Small intestine (tissue), 7 donors: ENCODE measurements at regions not wholly inside any gene's neighbourhood (a gene's known extent, or its start where the extent isn't known, plus 50 kb on each side); places are given as distances from the start of the nearest gene placed in this dataset.
"Not testable (repeated sequence)": the region's sequence is repeated elsewhere in the genome, so short reads cannot be mapped to it uniquely, and the experiment has no call there.

Source experiments
- DNase-seq, 2 donors: peaks; one replicate each; pipeline versions ENCODE4 v3.0.0 to v3.0.0-alpha.2; 2013
- FAIRE-seq: peaks from 2 replicates; lab custom pipeline; 2012; peaks lifted over from hg19 to GRCh38; lab: Jason Lieb, UNC
- H3K27ac ChIP-seq, 3 donors: one replicate each; pipeline ENCODE4 v1.5.1; 2013; ENCODE audit warnings: low read length in 2 of 3, mild to moderate bottlenecking in 2 of 3, control low read depth in 1 of 3, inconsistent platforms in 1 of 3, low read depth in 1 of 3, moderate library complexity in 1 of 3
- H3K27me3 ChIP-seq, 3 donors: one replicate each; pipeline ENCODE4 v1.6.1; 2013; ENCODE audit warnings: low read length in 3 of 3, inconsistent platforms in 1 of 3; ENCODE audit not compliant: control insufficient read depth in 3 of 3, insufficient read depth in 3 of 3
- H3K36me3 ChIP-seq, 3 donors: one replicate each; pipeline ENCODE4 v1.6.1; 2013; ENCODE audit warnings: low read length in 3 of 3, inconsistent platforms in 1 of 3, low read depth in 1 of 3, mild to moderate bottlenecking in 1 of 3, moderate library complexity in 1 of 3; ENCODE audit not compliant: control insufficient read depth in 3 of 3, insufficient read depth in 2 of 3
- H3K4me1 ChIP-seq, 3 donors: one replicate each; pipeline ENCODE4 v1.6.1; 2013; ENCODE audit warnings: low read length in 2 of 3, inconsistent platforms in 1 of 3, low read depth in 1 of 3, mild to moderate bottlenecking in 1 of 3, moderate library complexity in 1 of 3; ENCODE audit not compliant: control insufficient read depth in 3 of 3, insufficient read depth in 2 of 3
- H3K4me3 ChIP-seq, 3 donors: one replicate each; pipeline ENCODE4 v1.5.1; 2013; ENCODE audit warnings: low read length in 3 of 3, control low read depth in 1 of 3, inconsistent platforms in 1 of 3, low read depth in 1 of 3, mild to moderate bottlenecking in 1 of 3, moderate library complexity in 1 of 3
- H3K9me3 ChIP-seq, 2 donors: one replicate each; pipeline ENCODE4 v1.6.1; 2013; ENCODE audit warnings: low read depth in 1 of 2, low read length in 1 of 2; ENCODE audit not compliant: control insufficient read depth in 2 of 2, insufficient read depth in 1 of 2
- WGBS, 3 donors: extraction: QIAGEN DNeasy Blood & Tissue Kit; methylation state at CpG; one replicate each; pipeline ENCODE4 v1.1.7; 2013; 5-methylcytosine and 5-hydroxymethylcytosine counted together
- donor health status: healthy with polysubstance abuse.
- donor health status: control.
- donor health status: control.
- donor health status: Bipolar disorder and iron deficiency.
- donor health status: healthy.

DNA sequence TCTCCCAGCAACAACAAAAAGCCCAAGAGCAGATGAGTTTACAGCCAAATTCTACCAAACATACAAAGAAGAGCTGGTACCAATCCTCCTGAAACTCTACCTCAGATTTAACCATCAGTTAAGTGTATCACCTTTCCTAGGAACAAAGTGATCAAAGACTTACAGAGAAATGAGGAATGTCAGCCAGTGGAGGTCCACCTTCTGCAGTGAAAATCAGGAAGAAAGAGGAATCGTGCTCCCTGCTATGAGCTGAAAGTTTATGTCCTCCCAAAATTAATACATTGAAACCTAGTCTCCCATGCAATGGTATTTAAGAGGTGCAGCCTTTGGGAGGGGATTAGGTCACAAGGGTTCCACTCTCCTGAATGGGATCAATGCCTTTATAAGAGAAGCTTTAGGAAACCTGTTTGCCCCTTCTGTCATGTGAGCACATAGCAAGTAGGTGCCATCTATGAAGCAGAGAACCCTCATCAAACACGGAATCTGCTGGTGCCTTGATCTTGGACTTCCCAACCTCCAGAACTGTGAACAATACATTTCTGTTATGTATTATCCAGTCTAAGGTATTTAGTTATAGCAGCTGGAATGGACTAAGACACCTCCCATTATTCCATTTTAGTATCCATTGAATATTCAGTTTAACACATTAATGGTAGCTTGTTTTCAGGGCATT is 139.0 kb upstream of the FZD8 start:
- Histone ChIP-seq H3K4me1 (no peaks in the 10 kb centered on the region), H3K27me3 (peaks cover 0 to 9% (median 0%) of the 10 kb centered on the region in 3 donors), H3K9me3 (peaks cover 0 to under 1% of the 10 kb centered on the region in 2 donors), H3K4me3 (no peak overlapping the region), H3K27ac (no peak overlapping the region), H3K36me3 (no peaks in the 10 kb centered on the region)
- 74 to 86% (median 77%) methylated on average over 2 of the region's 2 CpGs for WGBS, 3 donors
- no peak for FAIRE-seq
- DNase-seq = no peak

DNA sequence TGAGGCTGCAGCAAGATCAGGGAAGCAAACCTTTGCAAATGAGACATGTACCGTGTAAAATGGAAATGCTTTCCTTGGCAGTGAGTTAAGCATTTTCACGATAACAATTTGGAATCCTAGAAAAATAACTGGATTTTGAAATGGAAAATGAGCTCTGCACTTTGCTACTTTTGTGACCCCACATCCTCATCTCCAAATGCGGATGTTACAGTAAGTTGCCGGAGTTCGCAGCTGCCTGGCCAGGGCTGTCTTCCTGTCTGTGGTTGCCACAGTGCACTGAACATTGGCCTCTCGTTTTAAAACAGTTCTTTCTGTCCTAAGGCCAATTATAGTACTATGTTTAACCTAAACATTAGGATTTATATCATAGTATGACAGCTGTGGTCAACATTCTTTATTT is 136.2 kb upstream of the FZD8 start:
- no peak overlapping the region for H3K4me3 ChIP-seq
- no peaks in the 10 kb centered on the region for H3K9me3 ChIP-seq
- H3K27ac ChIP-seq = no peak overlapping the region
- no peak for DNase-seq
- H3K4me1 ChIP-seq = no peaks in the 10 kb centered on the region
- 27 to 41% (median 36%) methylated on average over 6 of the region's 6 CpGs for WGBS, 3 donors
- peaks cover 0 to 15% (median 2%) of the 10 kb centered on the region in 3 donors for H3K27me3 ChIP-seq
- no peaks in the 10 kb centered on the region for H3K36me3 ChIP-seq
- FAIRE-seq = no peak

- FAIRE-seq = not testable (repeated sequence)
Measured at GRCh38 chr10:35776557-35776956, 134.5 kb upstream of the FZD8 start.

GRCh38 chr10:35774109-35774508 is 132.0 kb upstream of the FZD8 start:
- H3K4me1 ChIP-seq = peaks cover 0 to 6% (median 0%) of the 10 kb centered on the region in 3 donors
- WGBS, 3 donors = 76 to 91% (median 87%) methylated on average over 3 of the region's 3 CpGs
- no peaks in the 10 kb centered on the region for H3K36me3 ChIP-seq
- peaks cover 0 to 13% (median 2%) of the 10 kb centered on the region in 3 donors for H3K27me3 ChIP-seq
- H3K4me3 ChIP-seq = no peak overlapping the region
- FAIRE-seq (no peak), DNase-seq (no peak)
- no peaks in the 10 kb centered on the region for H3K9me3 ChIP-seq
- H3K27ac ChIP-seq = no peak overlapping the region

More at GRCh38 chr10:35776557-35776956, 134.5 kb upstream of the FZD8 start:
- H3K9me3 ChIP-seq, H3K36me3 ChIP-seq, DNase-seq, H3K4me1 ChIP-seq, H3K4me3 ChIP-seq, H3K27ac ChIP-seq: not testable (repeated sequence)
- H3K27me3 ChIP-seq = peaks cover 0 to 16% (median 2%) of the 10 kb centered on the region in 3 donors

GRCh38 chr10:35770817-35771355 is 128.8 kb upstream of the FZD8 start:
- FAIRE-seq = no peak
- Histone ChIP-seq H3K27me3 (peaks cover 0 to 6% (median 2%) of the 10 kb centered on the region in 3 donors), H3K4me1 (peaks cover 2 to 7% (median 3%) of the 10 kb centered on the region in 3 donors), H3K27ac (no peak overlapping the region), H3K36me3 (no peaks in the 10 kb centered on the region), H3K4me3 (no peak overlapping the region), H3K9me3 (no peaks in the 10 kb centered on the region)
- 20 to 49% (median 37%) methylated on average over 4 of the region's 4 CpGs for WGBS, 3 donors
- peak; percentile 58 to 79 for DNase-seq

GRCh38 chr10:35769795-35770194 is 127.7 kb upstream of the FZD8 start:
- DNase-seq (no peak), FAIRE-seq (no peak)
- no peaks in the 10 kb centered on the region for H3K36me3 ChIP-seq
- H3K4me1 ChIP-seq = peaks cover 2 to 7% (median 3%) of the 10 kb centered on the region in 3 donors
- H3K9me3 ChIP-seq = no peaks in the 10 kb centered on the region
- H3K4me3 ChIP-seq = no peak overlapping the region
- peaks cover 0 to 9% (median 2%) of the 10 kb centered on the region in 3 donors for H3K27me3 ChIP-seq
- H3K27ac ChIP-seq = no peak overlapping the region

- H3K4me3 ChIP-seq = no peak overlapping the region
- peaks cover 0 to 8% (median 0%) of the 10 kb centered on the region in 3 donors for H3K27me3 ChIP-seq
- DNase-seq (peak; percentile 33 to 69), FAIRE-seq (no peak)
- H3K36me3 ChIP-seq = no peaks in the 10 kb centered on the region
- 26 to 50% (median 40%) methylated on average over 6 of the region's 6 CpGs for WGBS, 3 donors
- no peak overlapping the region for H3K27ac ChIP-seq
- no peaks in the 10 kb centered on the region for H3K9me3 ChIP-seq
- peaks cover 2 to 7% (median 3%) of the 10 kb centered on the region in 3 donors for H3K4me1 ChIP-seq
Measured at GRCh38 chr10:35768731-35769130, 126.6 kb upstream of the FZD8 start.

- WGBS, 3 donors = 75 to 84% (median 77%) methylated on average over 5 of the region's 5 CpGs
- Histone ChIP-seq H3K4me3 (no peak overlapping the region), H3K27ac (no peak overlapping the region), H3K27me3 (peaks cover 0 to 3% (median 0%) of the 10 kb centered on the region in 3 donors), H3K36me3 (no peaks in the 10 kb centered on the region), H3K9me3 (no peaks in the 10 kb centered on the region), H3K4me1 (peaks cover 2 to 7% (median 3%) of the 10 kb centered on the region in 3 donors)
- FAIRE-seq (no peak), DNase-seq (no peak)
Measured at GRCh38 chr10:35768011-35768410, 125.9 kb upstream of the FZD8 start.
